PC-9 (cell line): ENCODE measurements at regions not wholly inside any gene's neighbourhood (a gene's known extent, or its start where the extent isn't known, plus 50 kb on each side); places are given as distances from the start of the nearest gene placed in this dataset.

Experiments
- BruUV-seq: library from RNA; stranded (reverse); fragments of 400-500 nt; replicated peaks from 2 replicates; lab custom pipeline; 2021; lab: Mats Ljungman, UMichigan
- CTCF ChIA-PET: fragments of 300-600 bp; sonication (Branson Sonifier 250); formaldehyde crosslinking; loops from one replicate; lab custom pipeline; 2022; ENCODE audit warnings: antibody characterized with exemption; lab: Charles Lee
- POLR2A ChIA-PET: fragments of 300-600 bp; sonication (Branson Sonifier 250); formaldehyde crosslinking; loops from one replicate; lab custom pipeline; 2022; ENCODE audit warnings: antibody characterized with exemption; ENCODE audit not compliant: unreplicated experiment; lab: Charles Lee
- DNase-seq, 2 experiments: peaks; one replicate each; pipeline versions ENCODE4 v3.0.0 to v3.0.0-alpha.2; 2015 to 2022; ENCODE audit warnings: mixed read lengths in 1 of 2
- H2AFZ ChIP-seq: fragments of 200-600 bp; sonication (generic); 2 replicates; pipeline ENCODE4 v1.8.1; 2017; ENCODE audit warnings: antibody characterized with exemption
- H3F3A ChIP-seq: fragments of 200-600 bp; sonication (generic); 2 replicates; pipeline ENCODE4 v1.8.1; 2017; ENCODE audit warnings: antibody characterized with exemption, mild to moderate bottlenecking, low read depth; ENCODE audit not compliant: insufficient read depth
- H3K27ac ChIP-seq: fragments of 200-600 bp; sonication (generic); 2 replicates; pipeline ENCODE4 v1.6.1; 2016; ENCODE audit warnings: mixed run types
- H3K27me3 ChIP-seq: fragments of 200-600 bp; sonication (generic); 2 replicates; pipeline ENCODE4 v1.6.1; 2016; ENCODE audit warnings: low read depth, mixed run types; ENCODE audit not compliant: insufficient read depth
- H3K36me3 ChIP-seq: fragments of 200-600 bp; sonication (generic); 2 replicates; pipeline ENCODE4 v1.6.1; 2016; ENCODE audit warnings: low read depth, mixed run types
- H3K4me1 ChIP-seq: fragments of 200-600 bp; sonication (generic); replicated peaks from 2 replicates; pipeline ENCODE4 v1.6.1; 2016; ENCODE audit warnings: mixed run types; ENCODE audit not compliant: insufficient read depth
- H3K4me2 ChIP-seq: fragments of 200-600 bp; sonication (generic); 2 replicates; pipeline ENCODE4 v1.6.1; 2017; ENCODE audit warnings: mixed run types
- H3K4me3 ChIP-seq: fragments of 200-600 bp; sonication (generic); 2 replicates; pipeline ENCODE4 v1.6.1; 2016; ENCODE audit warnings: mixed run types
- H3K79me2 ChIP-seq: fragments of 200-600 bp; sonication (generic); 2 replicates; pipeline ENCODE4 v1.6.1; 2017; ENCODE audit warnings: low read depth, mixed run types
- H3K9me2 ChIP-seq: fragments of 200-600 bp; sonication (generic); 2 replicates; pipeline ENCODE4 v1.8.1; 2017; ENCODE audit warnings: mild to moderate bottlenecking; ENCODE audit not compliant: insufficient read depth
- H3K9me3 ChIP-seq: fragments of 200-600 bp; sonication (generic); 2 replicates; pipeline ENCODE4 v1.8.1; 2016; ENCODE audit warnings: low read depth; ENCODE audit not compliant: insufficient read depth
- H4K20me1 ChIP-seq: fragments of 200-600 bp; sonication (generic); 2 replicates; pipeline ENCODE4 v1.8.1; 2017; ENCODE audit not compliant: insufficient read depth
- EZH2 ChIP-seq: fragments of 200-600 bp; sonication (generic); IDR thresholded peaks from 2 replicates; pipeline ENCODE4 v1.8.0; 2017; ENCODE audit warnings: antibody characterized with exemption, low read depth
- intact Hi-C: fragments of 100-400 bp; cut with micrococcal nuclease; formaldehyde crosslinking; loops from one replicate; pipeline ENCODE4 v1.10.0; 2022; ENCODE audit not compliant: unreplicated experiment
- TF ChIP-seq, protein P1 (sequence below): fragments of 200-600 bp; sonication (generic); conservative IDR thresholded peaks from 2 replicates; pipeline ENCODE4 v1.6.1; 2017; ENCODE audit warnings: mixed run types, antibody characterized with exemption, mild to moderate bottlenecking, moderate library complexity

DNA sequence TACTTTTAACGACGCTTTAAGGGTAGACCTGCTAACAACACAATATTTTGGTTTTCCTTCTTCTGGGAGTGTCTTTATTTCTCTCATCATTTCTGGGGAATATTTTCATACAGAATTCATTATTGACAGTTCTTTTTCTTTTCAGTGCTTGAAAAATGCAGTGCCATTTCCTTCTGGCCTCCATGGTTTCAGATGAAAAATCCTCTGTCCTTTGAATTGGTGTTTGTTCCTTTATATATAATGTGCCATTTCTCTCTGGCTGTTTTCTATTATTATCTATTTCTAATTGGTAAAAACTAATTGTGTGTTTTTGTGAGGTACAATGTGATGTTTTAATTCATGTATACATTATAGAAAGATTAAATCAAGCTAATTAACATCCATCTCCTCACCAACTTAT, 194.3 kb upstream of the S1PR3 start:
- DNase-seq: no peak
- Histone ChIP-seq H3K4me2 (no peak overlapping the region), H3K79me2 (no peaks in the 10 kb centered on the region), H2AFZ (no peak overlapping the region), H3K27ac (no peak overlapping the region), H3F3A (peaks cover 3% of the 10 kb centered on the region; the same call in 1 of the 2 replicates), H3K36me3 (no peaks in the 10 kb centered on the region), H3K27me3 (no peaks in the 10 kb centered on the region), H3K4me1 (peaks cover 13% of the 10 kb centered on the region), H3K4me3 (no peak overlapping the region), H3K9me2 (no peaks in the 10 kb centered on the region), H4K20me1 (no peaks in the 10 kb centered on the region), H3K9me3 (no peaks in the 10 kb centered on the region)
- TF ChIP-seq, protein P1, sequence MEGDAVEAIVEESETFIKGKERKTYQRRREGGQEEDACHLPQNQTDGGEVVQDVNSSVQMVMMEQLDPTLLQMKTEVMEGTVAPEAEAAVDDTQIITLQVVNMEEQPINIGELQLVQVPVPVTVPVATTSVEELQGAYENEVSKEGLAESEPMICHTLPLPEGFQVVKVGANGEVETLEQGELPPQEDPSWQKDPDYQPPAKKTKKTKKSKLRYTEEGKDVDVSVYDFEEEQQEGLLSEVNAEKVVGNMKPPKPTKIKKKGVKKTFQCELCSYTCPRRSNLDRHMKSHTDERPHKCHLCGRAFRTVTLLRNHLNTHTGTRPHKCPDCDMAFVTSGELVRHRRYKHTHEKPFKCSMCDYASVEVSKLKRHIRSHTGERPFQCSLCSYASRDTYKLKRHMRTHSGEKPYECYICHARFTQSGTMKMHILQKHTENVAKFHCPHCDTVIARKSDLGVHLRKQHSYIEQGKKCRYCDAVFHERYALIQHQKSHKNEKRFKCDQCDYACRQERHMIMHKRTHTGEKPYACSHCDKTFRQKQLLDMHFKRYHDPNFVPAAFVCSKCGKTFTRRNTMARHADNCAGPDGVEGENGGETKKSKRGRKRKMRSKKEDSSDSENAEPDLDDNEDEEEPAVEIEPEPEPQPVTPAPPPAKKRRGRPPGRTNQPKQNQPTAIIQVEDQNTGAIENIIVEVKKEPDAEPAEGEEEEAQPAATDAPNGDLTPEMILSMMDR: no peak
- TF ChIP-seq EZH2: no peak
- POLR2A ChIA-PET: no interaction called here
- CTCF ChIA-PET: no interaction called here
- no TSS peak for BruUV-seq
- intact Hi-C loops: no loop called here

DNA sequence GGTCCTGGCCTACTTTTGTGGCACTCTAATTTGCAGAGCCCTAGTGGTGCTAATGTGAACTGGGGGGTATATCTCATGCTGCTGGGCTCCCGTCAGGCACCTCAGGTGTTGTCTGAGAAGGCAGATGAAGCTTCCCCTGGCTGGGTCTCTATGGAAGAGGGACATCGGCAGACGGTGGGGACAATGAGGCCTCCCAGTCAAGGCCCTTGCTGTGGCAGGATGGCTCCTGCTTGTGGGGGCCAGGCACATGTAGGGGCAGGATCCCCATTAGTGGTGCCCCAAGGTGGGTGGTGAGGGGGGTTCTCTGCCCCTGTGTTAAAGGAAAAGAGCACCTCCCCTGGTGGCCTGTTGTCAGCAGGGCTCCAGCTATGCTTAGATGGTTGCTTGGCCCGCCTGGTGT, 192.8 kb upstream of the S1PR3 start:
- ChIA-PET POLR2A (no interaction called here), CTCF (no interaction called here)
- no peak for TF ChIP-seq EZH2
- TF ChIP-seq, protein P1: no peak

DNA sequence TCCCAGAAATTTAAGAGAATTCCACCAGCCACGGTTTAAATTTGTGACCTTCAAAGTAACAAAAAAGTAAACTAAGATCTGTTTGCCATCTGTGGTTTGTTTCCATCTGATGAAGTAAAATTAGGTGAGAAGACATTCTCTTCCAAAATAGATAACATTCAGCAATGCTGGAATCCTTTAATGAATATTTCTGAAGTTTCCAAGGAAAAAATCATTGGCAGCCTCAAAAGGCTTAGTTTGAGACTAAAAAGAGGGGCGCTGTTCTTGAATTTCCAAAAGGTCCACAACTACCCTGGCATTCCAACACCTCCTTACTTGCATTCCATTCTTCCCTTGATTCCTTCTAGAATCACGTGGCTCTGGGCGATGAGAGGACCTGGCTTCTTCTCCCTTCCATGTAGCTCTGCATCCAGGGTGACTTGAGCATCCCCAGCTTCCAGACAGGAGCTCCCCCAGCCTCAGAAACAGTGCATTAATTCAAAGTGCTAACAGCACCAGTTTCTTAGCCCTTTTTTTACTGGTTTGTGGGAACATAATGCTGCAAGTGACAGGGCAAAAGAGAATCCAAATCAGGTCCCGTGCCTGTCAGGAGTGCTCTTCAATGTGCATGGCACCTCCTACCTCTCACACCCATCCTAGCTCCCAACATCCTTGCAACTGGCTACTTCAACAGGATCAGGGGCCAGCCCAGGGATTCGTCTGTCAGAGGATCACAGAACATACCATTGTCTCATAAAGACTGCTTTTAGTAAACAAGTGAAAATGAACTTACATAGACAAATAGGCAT, 191.5 kb upstream of the S1PR3 start:
- POLR2A ChIA-PET: no interaction called here
- no peaks in the 10 kb centered on the region for H3K9me3 ChIP-seq
- BruUV-seq: no TSS peak

More for the DNA sequence above, 192.8 kb upstream of the S1PR3 start:
- H3K4me3 ChIP-seq: no peak overlapping the region
- no peaks in the 10 kb centered on the region for H3K36me3 ChIP-seq
- H3K9me3 ChIP-seq: no peaks in the 10 kb centered on the region
- BruUV-seq: no TSS peak
- intact Hi-C loops: no loop called here
- H3K9me2 ChIP-seq: no peaks in the 10 kb centered on the region
- no peaks in the 10 kb centered on the region for H3F3A ChIP-seq
- no peaks in the 10 kb centered on the region for H3K79me2 ChIP-seq
- H3K27ac ChIP-seq: no peak overlapping the region
- H3K27me3 ChIP-seq: no peaks in the 10 kb centered on the region
- H3K4me2 ChIP-seq: no peak overlapping the region
- peaks cover 17% of the 10 kb centered on the region for H3K4me1 ChIP-seq
- H4K20me1 ChIP-seq: no peaks in the 10 kb centered on the region
- H2AFZ ChIP-seq: no peak overlapping the region
- DNase-seq: no peak

More for the DNA sequence above, 191.5 kb upstream of the S1PR3 start:
- no peak overlapping the region for H3K4me3 ChIP-seq
- H3K9me2 ChIP-seq: no peaks in the 10 kb centered on the region
- CTCF ChIA-PET: no interaction called here
- H3K4me2 ChIP-seq: no peak overlapping the region
- TF ChIP-seq EZH2: no peak
- TF ChIP-seq, protein P1: no peak
- no peak overlapping the region for H3K27ac ChIP-seq
- H3K4me1 ChIP-seq: peaks cover 28% of the 10 kb centered on the region
- H3F3A ChIP-seq: peaks cover 6% of the 10 kb centered on the region; the same call in 1 of the 2 replicates
- no peaks in the 10 kb centered on the region for H4K20me1 ChIP-seq
- intact Hi-C loops: no loop called here
- no peak for DNase-seq
- H2AFZ ChIP-seq: no peak overlapping the region
- H3K36me3 ChIP-seq: no peaks in the 10 kb centered on the region
- H3K27me3 ChIP-seq: no peaks in the 10 kb centered on the region
- H3K79me2 ChIP-seq: no peaks in the 10 kb centered on the region
